ENCODE measurements at regions not wholly inside any gene's neighbourhood (a gene's known extent, or its start where the extent isn't known, plus 50 kb on each side); places are given as distances from the start of the nearest gene placed in this dataset.

DNA sequence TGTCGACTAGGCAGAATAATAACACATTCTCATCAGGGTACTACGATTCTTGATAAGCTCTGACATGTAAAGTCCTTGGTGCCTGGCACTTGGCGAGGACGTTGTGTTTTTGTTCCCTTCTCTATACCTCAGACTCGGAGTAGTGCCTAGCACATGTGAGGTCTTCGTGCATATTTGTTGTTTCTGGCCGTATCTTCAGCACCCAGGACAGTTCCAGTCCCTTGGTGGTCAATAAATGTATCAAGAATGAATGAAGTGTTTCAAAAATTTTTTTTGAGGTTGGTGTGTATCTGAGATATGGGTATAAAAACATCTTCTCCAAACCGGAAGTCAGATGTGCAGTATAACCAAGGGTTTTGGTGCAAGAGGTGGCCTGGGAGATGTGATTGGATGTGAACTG, 198.2 kb downstream of the AACS start:
- TF ChIP-seq, protein P1, sequence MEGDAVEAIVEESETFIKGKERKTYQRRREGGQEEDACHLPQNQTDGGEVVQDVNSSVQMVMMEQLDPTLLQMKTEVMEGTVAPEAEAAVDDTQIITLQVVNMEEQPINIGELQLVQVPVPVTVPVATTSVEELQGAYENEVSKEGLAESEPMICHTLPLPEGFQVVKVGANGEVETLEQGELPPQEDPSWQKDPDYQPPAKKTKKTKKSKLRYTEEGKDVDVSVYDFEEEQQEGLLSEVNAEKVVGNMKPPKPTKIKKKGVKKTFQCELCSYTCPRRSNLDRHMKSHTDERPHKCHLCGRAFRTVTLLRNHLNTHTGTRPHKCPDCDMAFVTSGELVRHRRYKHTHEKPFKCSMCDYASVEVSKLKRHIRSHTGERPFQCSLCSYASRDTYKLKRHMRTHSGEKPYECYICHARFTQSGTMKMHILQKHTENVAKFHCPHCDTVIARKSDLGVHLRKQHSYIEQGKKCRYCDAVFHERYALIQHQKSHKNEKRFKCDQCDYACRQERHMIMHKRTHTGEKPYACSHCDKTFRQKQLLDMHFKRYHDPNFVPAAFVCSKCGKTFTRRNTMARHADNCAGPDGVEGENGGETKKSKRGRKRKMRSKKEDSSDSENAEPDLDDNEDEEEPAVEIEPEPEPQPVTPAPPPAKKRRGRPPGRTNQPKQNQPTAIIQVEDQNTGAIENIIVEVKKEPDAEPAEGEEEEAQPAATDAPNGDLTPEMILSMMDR (IDR thresholded peaks at IDR 0.05; ENCODE audit: extremely low read depth, low read depth, low read length), result no peak
- H3K4me2 ChIP-seq (ENCODE audit: insufficient read depth, low read length), result no peak overlapping the region
- no peaks in the 10 kb centered on the region for H3K27me3 ChIP-seq (ENCODE audit: insufficient read depth, low read length)
- no peaks in the 10 kb centered on the region for H3K4me1 ChIP-seq (ENCODE audit: insufficient read depth, low read length)
- DNase-seq (ENCODE audit: insufficient read length, low spot score, missing footprints), result no peak
- no peak overlapping the region for H2AFZ ChIP-seq (ENCODE audit: low read length)
- no peaks in the 10 kb centered on the region for H3K36me3 ChIP-seq (ENCODE audit: insufficient read depth, low read length)
- H4K20me1 ChIP-seq (ENCODE audit: insufficient read depth, low read length), result no peaks in the 10 kb centered on the region
- no peak overlapping the region for H3K4me3 ChIP-seq (ENCODE audit: insufficient read depth, low read length)
- no peaks in the 10 kb centered on the region for H3K79me2 ChIP-seq (ENCODE audit: insufficient read depth, low read length)
- no peaks in the 10 kb centered on the region for H3K9me3 ChIP-seq (ENCODE audit: low read depth, low read length)
- H3K27ac ChIP-seq (ENCODE audit: low read depth, low read length), result no peak overlapping the region

DNA sequence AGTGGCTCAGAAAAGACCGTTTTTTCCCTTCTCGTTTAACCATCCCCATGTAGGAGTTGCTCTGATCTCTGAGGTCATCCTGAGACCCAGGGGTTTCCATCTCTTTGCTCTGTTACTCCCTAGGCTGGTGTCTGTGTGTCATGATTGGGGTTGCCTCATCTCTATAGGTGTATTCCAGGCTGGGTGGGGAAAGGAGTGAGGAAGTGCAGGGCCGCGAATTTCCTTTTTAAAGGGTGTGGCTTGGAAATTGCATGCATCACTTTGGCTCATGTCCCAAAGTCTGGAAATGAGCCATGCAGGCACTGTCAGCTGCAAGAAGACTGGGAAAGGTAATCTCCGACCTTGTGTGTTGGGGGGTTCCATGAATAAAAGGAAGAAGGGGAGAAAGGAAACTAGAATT, 201.9 kb downstream of the AACS start:
- Histone ChIP-seq H3K4me2 (ENCODE audit: insufficient read depth, low read length) (no peak overlapping the region), H3K27me3 (ENCODE audit: insufficient read depth, low read length) (no peaks in the 10 kb centered on the region), H3K9me3 (ENCODE audit: low read depth, low read length) (no peaks in the 10 kb centered on the region), H3K36me3 (ENCODE audit: insufficient read depth, low read length) (no peaks in the 10 kb centered on the region), H3K4me3 (ENCODE audit: insufficient read depth, low read length) (no peak overlapping the region), H2AFZ (ENCODE audit: low read length) (no peak overlapping the region), H3K27ac (ENCODE audit: low read depth, low read length) (no peak overlapping the region), H3K4me1 (ENCODE audit: insufficient read depth, low read length) (no peaks in the 10 kb centered on the region), H4K20me1 (ENCODE audit: insufficient read depth, low read length) (no peaks in the 10 kb centered on the region), H3K79me2 (ENCODE audit: insufficient read depth, low read length) (no peaks in the 10 kb centered on the region)
- no peak for DNase-seq (ENCODE audit: insufficient read length, low spot score, missing footprints)
- TF ChIP-seq, protein P1 (IDR thresholded peaks at IDR 0.05; ENCODE audit: extremely low read depth, low read depth, low read length), result no peak

DNA sequence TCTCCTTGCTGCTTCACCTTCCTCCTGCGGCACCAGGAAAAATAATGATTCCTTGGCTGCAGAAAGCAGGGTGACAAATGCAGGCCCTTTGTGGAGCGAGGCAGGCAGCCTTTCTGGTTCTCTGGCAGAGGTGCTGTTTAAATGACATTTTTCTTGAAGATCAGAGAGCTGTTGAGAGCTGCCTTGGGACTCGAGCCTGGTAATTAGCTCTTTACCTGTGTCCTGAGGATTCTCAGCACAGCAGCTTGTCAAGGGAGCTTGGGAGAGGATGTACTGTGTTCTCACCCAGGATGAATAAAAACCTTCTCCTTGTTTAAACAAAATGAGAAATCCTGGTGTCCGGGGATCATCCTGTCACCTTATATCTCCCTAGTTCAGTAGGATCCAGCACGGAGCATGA, 204.0 kb downstream of the AACS start:
- no peaks in the 10 kb centered on the region for H3K4me1 ChIP-seq (ENCODE audit: insufficient read depth, low read length)
- no peak overlapping the region for H3K27ac ChIP-seq (ENCODE audit: low read depth, low read length)
- TF ChIP-seq, protein P1 (IDR thresholded peaks at IDR 0.05; ENCODE audit: extremely low read depth, low read depth, low read length), result no peak

DNA sequence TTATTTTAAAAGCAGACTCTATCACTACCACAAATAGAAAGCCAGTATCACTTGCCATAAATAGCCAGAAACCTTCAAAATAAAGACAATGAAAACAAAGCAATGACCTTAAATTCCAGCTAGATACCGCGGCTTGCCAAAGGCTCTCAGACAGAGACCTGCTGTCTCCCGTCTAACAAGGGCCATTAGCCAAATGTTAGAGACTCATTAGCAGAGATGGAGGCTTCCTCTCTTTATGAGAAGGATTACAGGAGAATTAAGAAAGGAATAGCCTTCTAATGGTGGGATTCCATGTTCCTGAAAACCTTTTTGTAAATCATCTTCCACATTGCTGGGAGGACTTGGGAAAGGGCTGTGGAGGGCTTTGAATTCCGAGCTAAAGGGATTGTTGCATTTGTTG, 206.7 kb downstream of the AACS start:
- DNase-seq (ENCODE audit: insufficient read length, low spot score, missing footprints), result no peak
- no peak overlapping the region for H3K4me2 ChIP-seq (ENCODE audit: insufficient read depth, low read length)

More for the DNA sequence above, 204.0 kb downstream of the AACS start:
- Histone ChIP-seq H3K36me3 (ENCODE audit: insufficient read depth, low read length) (no peaks in the 10 kb centered on the region), H3K27me3 (ENCODE audit: insufficient read depth, low read length) (no peaks in the 10 kb centered on the region), H3K4me3 (ENCODE audit: insufficient read depth, low read length) (no peak overlapping the region), H2AFZ (ENCODE audit: low read length) (no peak overlapping the region), H3K4me2 (ENCODE audit: insufficient read depth, low read length) (no peak overlapping the region), H4K20me1 (ENCODE audit: insufficient read depth, low read length) (no peaks in the 10 kb centered on the region), H3K79me2 (ENCODE audit: insufficient read depth, low read length) (no peaks in the 10 kb centered on the region), H3K9me3 (ENCODE audit: low read depth, low read length) (no peaks in the 10 kb centered on the region)
- no peak for DNase-seq (ENCODE audit: insufficient read length, low spot score, missing footprints)

More for the DNA sequence above, 206.7 kb downstream of the AACS start:
- no peaks in the 10 kb centered on the region for H3K9me3 ChIP-seq (ENCODE audit: low read depth, low read length)
- no peak overlapping the region for H3K27ac ChIP-seq (ENCODE audit: low read depth, low read length)
- TF ChIP-seq, protein P1 (IDR thresholded peaks at IDR 0.05; ENCODE audit: extremely low read depth, low read depth, low read length), result no peak
- H2AFZ ChIP-seq (ENCODE audit: low read length), result no peak overlapping the region
- H3K36me3 ChIP-seq (ENCODE audit: insufficient read depth, low read length), result no peaks in the 10 kb centered on the region
- no peaks in the 10 kb centered on the region for H3K27me3 ChIP-seq (ENCODE audit: insufficient read depth, low read length)
- no peak overlapping the region for H3K4me3 ChIP-seq (ENCODE audit: insufficient read depth, low read length)
- H3K4me1 ChIP-seq (ENCODE audit: insufficient read depth, low read length), result no peaks in the 10 kb centered on the region
- no peaks in the 10 kb centered on the region for H4K20me1 ChIP-seq (ENCODE audit: insufficient read depth, low read length)
- no peaks in the 10 kb centered on the region for H3K79me2 ChIP-seq (ENCODE audit: insufficient read depth, low read length)
